ENCODE measurements at regions not wholly inside any gene's neighbourhood (a gene's known extent, or its start where the extent isn't known, plus 50 kb on each side); places are given as distances from the start of the nearest gene placed in this dataset.

GRCh38 chr13:30027569-30028455, 177.4 kb upstream of the UBL3 start:
- no peaks in the 10 kb centered on the region for H3K36me3 Mint-ChIP-seq (ENCODE audit: low read depth)
- H3K4me1 Mint-ChIP-seq (ENCODE audit: low read depth): no peaks in the 10 kb centered on the region
- no peaks in the 10 kb centered on the region for H3K27me3 Mint-ChIP-seq
- no peaks in the 10 kb centered on the region for H3K9me3 Mint-ChIP-seq
- no peak for DNase-seq
- H3K4me3 Mint-ChIP-seq: no peak overlapping the region
- no peak overlapping the region for H3K27ac Mint-ChIP-seq

GRCh38 chr13:30026909-30027308, 176.5 kb upstream of the UBL3 start:
- Mint-ChIP-seq H3K9me3 (no peaks in the 10 kb centered on the region), H3K4me3 (no peak overlapping the region), H3K27me3 (no peaks in the 10 kb centered on the region), H3K4me1 (ENCODE audit: low read depth) (no peaks in the 10 kb centered on the region), H3K27ac (no peak overlapping the region), H3K36me3 (ENCODE audit: low read depth) (no peaks in the 10 kb centered on the region)
- no peak for DNase-seq

- no peak for DNase-seq
- no peaks in the 10 kb centered on the region for H3K9me3 Mint-ChIP-seq
Measured at GRCh38 chr13:30026093-30026492, 175.7 kb upstream of the UBL3 start.

GRCh38 chr13:30025351-30025750, 174.9 kb upstream of the UBL3 start:
- no peaks in the 10 kb centered on the region for H3K9me3 Mint-ChIP-seq
- no peaks in the 10 kb centered on the region for H3K36me3 Mint-ChIP-seq (ENCODE audit: low read depth)
- no peaks in the 10 kb centered on the region for H3K27me3 Mint-ChIP-seq
- no peak for DNase-seq
- peaks cover 2% of the 10 kb centered on the region for H3K4me1 Mint-ChIP-seq (ENCODE audit: low read depth)
- H3K4me3 Mint-ChIP-seq: no peak overlapping the region
- no peak overlapping the region for H3K27ac Mint-ChIP-seq

More at GRCh38 chr13:30026093-30026492, 175.7 kb upstream of the UBL3 start:
- H3K27me3 Mint-ChIP-seq: no peaks in the 10 kb centered on the region
- no peak overlapping the region for H3K27ac Mint-ChIP-seq
- H3K36me3 Mint-ChIP-seq (ENCODE audit: low read depth): no peaks in the 10 kb centered on the region
- H3K4me3 Mint-ChIP-seq: no peak overlapping the region
- no peaks in the 10 kb centered on the region for H3K4me1 Mint-ChIP-seq (ENCODE audit: low read depth)

- DNase-seq: no peak
- Mint-ChIP-seq H3K4me1 (ENCODE audit: low read depth) (peaks cover 5% of the 10 kb centered on the region), H3K27ac (no peak overlapping the region), H3K27me3 (no peaks in the 10 kb centered on the region), H3K36me3 (ENCODE audit: low read depth) (no peaks in the 10 kb centered on the region), H3K4me3 (no peak overlapping the region), H3K9me3 (no peaks in the 10 kb centered on the region)
Measured at GRCh38 chr13:30024125-30024865, 173.9 kb upstream of the UBL3 start.

- Mint-ChIP-seq H3K27me3 (no peaks in the 10 kb centered on the region), H3K4me3 (no peak overlapping the region), H3K27ac (no peak overlapping the region), H3K36me3 (ENCODE audit: low read depth) (no peaks in the 10 kb centered on the region), H3K9me3 (no peaks in the 10 kb centered on the region), H3K4me1 (ENCODE audit: low read depth) (peaks cover 5% of the 10 kb centered on the region)
- DNase-seq: no peak
Measured at GRCh38 chr13:30023196-30023895, 172.9 kb upstream of the UBL3 start.

GRCh38 chr13:30022796-30023195, 172.4 kb upstream of the UBL3 start:
- Mint-ChIP-seq H3K27ac (no peak overlapping the region), H3K9me3 (no peaks in the 10 kb centered on the region), H3K27me3 (no peaks in the 10 kb centered on the region), H3K4me3 (no peak overlapping the region), H3K4me1 (ENCODE audit: low read depth) (peaks cover 5% of the 10 kb centered on the region), H3K36me3 (ENCODE audit: low read depth) (no peaks in the 10 kb centered on the region)
- no peak for DNase-seq

GRCh38 chr13:30022256-30022655, 171.8 kb upstream of the UBL3 start:
- Mint-ChIP-seq H3K9me3 (no peaks in the 10 kb centered on the region), H3K4me1 (ENCODE audit: low read depth) (peaks cover 5% of the 10 kb centered on the region), H3K27ac (no peak overlapping the region), H3K4me3 (no peak overlapping the region), H3K27me3 (no peaks in the 10 kb centered on the region), H3K36me3 (ENCODE audit: low read depth) (no peaks in the 10 kb centered on the region)
- DNase-seq: no peak

GRCh38 chr13:30021611-30022010, 171.2 kb upstream of the UBL3 start:
- no peak for DNase-seq
- peaks cover 5% of the 10 kb centered on the region for H3K4me1 Mint-ChIP-seq (ENCODE audit: low read depth)
- H3K27me3 Mint-ChIP-seq: no peaks in the 10 kb centered on the region
- no peak overlapping the region for H3K4me3 Mint-ChIP-seq
- no peak overlapping the region for H3K27ac Mint-ChIP-seq
- no peaks in the 10 kb centered on the region for H3K9me3 Mint-ChIP-seq
- no peaks in the 10 kb centered on the region for H3K36me3 Mint-ChIP-seq (ENCODE audit: low read depth)

GRCh38 chr13:30020726-30021312, 170.4 kb upstream of the UBL3 start:
- H3K27ac Mint-ChIP-seq: no peak overlapping the region
- no peaks in the 10 kb centered on the region for H3K36me3 Mint-ChIP-seq (ENCODE audit: low read depth)
- H3K9me3 Mint-ChIP-seq: no peaks in the 10 kb centered on the region
- no peak for DNase-seq
- peaks cover 5% of the 10 kb centered on the region for H3K4me1 Mint-ChIP-seq (ENCODE audit: low read depth)
- H3K27me3 Mint-ChIP-seq: no peaks in the 10 kb centered on the region
- H3K4me3 Mint-ChIP-seq: no peak overlapping the region

GRCh38 chr13:30019648-30020626, 169.5 kb upstream of the UBL3 start:
- no peak overlapping the region for H3K27ac Mint-ChIP-seq

GRCh38 chr13:30017880-30018279, 167.5 kb upstream of the UBL3 start:
- H3K27ac Mint-ChIP-seq: no peak overlapping the region
- no peaks in the 10 kb centered on the region for H3K27me3 Mint-ChIP-seq
- DNase-seq: no peak
- H3K4me3 Mint-ChIP-seq: no peak overlapping the region
- no peaks in the 10 kb centered on the region for H3K36me3 Mint-ChIP-seq (ENCODE audit: low read depth)
- peaks cover 10% of the 10 kb centered on the region for H3K4me1 Mint-ChIP-seq (ENCODE audit: low read depth)
- no peaks in the 10 kb centered on the region for H3K9me3 Mint-ChIP-seq

More at GRCh38 chr13:30019648-30020626, 169.5 kb upstream of the UBL3 start:
- H3K4me1 Mint-ChIP-seq (ENCODE audit: low read depth): peaks cover 5% of the 10 kb centered on the region
- H3K9me3 Mint-ChIP-seq: no peaks in the 10 kb centered on the region
- no peak for DNase-seq
- no peak overlapping the region for H3K4me3 Mint-ChIP-seq
- H3K36me3 Mint-ChIP-seq (ENCODE audit: low read depth): no peaks in the 10 kb centered on the region
- H3K27me3 Mint-ChIP-seq: no peaks in the 10 kb centered on the region

GRCh38 chr13:30016398-30016797, 166.0 kb upstream of the UBL3 start:
- Mint-ChIP-seq H3K27me3 (no peaks in the 10 kb centered on the region), H3K36me3 (ENCODE audit: low read depth) (no peaks in the 10 kb centered on the region), H3K4me3 (no peak overlapping the region), H3K9me3 (no peaks in the 10 kb centered on the region), H3K4me1 (ENCODE audit: low read depth) (peaks cover 10% of the 10 kb centered on the region), H3K27ac (no peak overlapping the region)
- DNase-seq: no peak

Measured in activated T-cell treated with anti-CD3 and anti-CD28 coated beads, Interleukin-2, amount 50 U/mL, for 24 hours (primary cell).